NOMO-1 treated with dmso at 0.1 percent for 144 hours (cell line): ENCODE measurements at regions not wholly inside any gene's neighbourhood (a gene's known extent, or its start where the extent isn't known, plus 50 kb on each side); places are given as distances from the start of the nearest gene placed in this dataset.

Experiments
- DNase-seq: peaks from one replicate; lab custom pipeline; 2025; ENCODE audit not compliant: unreplicated experiment; lab: John Stamatoyannopoulos, UW

- DNase-seq, result no peak
Observed at GRCh38 chr13:33891196-33891742, 73.3 kb downstream of the RFC3 start.

DNA sequence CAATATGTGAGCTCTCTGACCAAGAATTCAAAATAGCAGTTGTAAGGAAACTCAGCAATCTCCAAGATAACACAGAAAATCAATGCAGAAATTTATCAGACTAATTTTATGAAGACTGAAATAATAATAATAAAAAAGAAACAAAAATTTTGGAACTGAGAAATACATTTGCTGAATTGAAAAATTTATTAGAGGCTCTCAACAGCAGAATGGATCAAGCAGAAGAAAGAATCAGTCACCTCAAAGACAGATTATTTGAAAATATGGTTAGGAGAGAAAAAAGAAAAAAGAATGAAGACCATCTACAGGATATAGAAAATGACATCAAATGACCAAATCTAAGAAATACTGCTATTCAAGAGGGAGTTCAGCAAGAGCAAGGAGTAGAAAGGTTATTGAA, 75.6 kb downstream of the RFC3 start:
- DNase-seq, result no peak

DNA sequence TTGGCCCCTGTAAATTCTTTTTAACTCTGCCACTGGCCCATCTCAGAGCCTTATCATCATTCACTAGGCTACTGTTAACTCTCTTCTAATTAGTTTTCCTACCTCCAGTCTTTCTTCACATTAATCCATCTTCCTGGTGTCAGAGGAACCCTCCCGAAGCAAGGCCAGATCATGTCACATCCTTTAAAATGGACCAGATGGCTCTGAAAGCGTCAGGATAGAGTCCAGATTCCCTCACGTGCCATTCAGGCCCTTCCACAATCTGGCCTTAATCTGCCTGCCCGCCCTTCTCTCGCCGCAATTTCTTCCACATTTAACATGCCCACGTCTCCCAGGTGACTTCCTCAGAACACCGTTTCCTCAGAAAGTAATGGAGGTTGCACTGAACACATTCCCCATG, 86.5 kb downstream of the RFC3 start:
- DNase-seq, result no peak

GRCh38 chr13:33908116-33908515, 90.2 kb downstream of the RFC3 start:
- no peak for DNase-seq

DNA sequence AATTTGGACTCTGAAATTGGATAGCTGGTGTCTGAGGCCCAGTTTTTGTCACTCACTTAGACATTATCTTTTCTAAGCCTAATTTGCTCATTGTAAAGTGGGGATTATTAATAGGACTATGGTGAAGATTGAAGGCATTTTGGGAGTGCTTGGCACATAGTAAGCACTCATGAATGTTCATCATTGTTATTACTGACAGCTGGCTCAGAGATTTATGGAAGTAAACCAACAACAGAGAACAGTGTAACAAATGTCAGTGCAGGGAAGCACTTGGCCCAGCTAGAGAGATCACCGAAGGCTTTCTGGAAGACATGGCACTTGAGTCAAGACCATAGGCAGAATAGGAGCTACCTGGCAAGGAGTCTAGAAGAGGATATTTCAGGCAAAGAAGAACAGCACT, 92.3 kb downstream of the RFC3 start:
- no peak for DNase-seq

- no peak for DNase-seq
Observed at GRCh38 chr13:33911521-33911920, 93.6 kb downstream of the RFC3 start.

DNA sequence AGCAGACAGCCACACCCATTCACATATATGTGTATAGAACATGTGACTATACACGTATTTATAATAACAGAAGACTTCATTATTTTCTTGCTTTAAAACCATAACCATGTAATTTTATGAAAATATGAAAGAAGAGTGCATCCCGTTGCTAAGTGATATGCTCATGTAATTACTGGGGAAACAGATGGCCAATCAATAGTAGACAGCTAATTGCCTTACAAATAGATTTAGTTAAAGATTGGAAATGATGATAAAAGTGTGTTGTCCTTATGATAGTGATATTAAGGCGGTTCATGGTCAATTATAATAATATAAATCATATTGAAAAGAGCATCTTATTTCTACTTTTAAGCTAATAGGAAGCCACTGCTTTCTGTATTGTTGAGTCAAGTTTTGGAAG, 95.9 kb downstream of the RFC3 start:
- DNase-seq, result no peak

GRCh38 chr13:33917190-33917589, 99.2 kb downstream of the RFC3 start:
- no peak for DNase-seq

DNA sequence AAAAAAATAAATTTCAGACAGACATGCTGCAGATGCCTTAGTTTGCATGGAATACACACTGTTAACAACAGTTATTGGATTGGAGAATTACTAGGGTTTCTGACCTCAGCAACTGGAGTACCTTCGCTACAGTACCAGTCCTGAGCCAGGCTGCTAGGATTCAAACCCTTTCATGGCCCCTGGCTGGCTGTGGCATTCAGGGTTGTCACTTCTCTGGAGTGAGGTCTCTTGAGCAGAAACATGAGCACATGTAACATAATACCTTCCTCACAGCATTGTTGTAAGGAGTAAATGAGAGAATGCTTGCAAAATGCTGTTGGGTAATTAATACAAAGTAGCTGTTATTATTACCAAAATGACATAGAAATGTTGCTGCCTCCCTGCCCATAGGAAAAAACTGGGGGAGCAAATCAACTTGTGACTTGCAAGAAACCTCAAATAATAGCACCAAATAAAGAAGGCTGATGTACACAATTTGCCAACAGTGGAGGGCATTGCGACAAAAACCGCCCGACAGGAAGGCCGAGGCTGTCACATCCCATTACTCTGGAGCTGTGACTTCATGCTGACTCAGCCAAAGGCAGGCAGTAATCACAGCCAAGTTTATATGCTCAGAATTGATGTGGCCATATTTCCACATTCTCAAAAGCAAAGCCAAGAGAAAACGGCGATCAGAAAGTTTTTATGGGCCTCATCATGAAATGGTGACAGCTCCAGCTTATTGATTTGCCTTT, 100.4 kb downstream of the RFC3 start:
- DNase-seq, result peak; percentile 85

DNA sequence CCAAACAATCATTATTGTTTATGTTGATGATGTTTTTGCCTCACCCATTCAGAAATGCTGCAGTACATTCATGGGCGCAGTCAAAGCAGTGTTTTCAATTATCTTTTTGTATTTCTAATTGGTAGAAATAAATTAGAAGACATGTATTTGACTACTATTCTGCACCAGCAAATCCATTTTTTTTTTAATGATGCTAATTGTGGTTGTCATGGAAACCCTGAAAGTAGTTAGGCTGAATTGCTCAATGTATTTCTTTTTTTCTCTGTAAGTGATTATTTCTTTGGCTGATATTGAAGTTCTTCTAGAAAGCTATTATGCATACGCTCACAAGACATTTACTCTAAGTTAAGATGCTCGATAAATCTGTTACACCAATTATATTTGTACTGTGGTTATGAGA, 101.2 kb downstream of the RFC3 start:
- DNase-seq, result no peak

DNA sequence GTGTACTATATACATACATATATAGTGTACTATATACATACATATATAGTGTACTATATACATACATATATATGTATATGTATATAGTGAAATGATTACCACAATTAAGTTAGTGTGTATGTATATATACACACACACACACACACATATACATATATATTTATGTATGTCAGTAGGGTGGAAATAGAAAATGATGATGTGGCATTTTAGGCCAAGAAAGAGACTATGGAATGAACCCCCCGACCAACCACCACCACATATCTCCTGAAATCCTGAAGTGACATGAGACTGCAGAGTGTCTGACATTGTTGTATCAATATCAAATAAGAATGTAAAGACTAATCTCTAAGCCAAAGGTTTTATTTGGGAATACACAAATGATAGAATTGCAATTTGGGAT, 107.6 kb downstream of the RFC3 start:
- DNase-seq, result no peak

- no peak for DNase-seq
Observed at GRCh38 chr13:33927315-33927714, 109.4 kb downstream of the RFC3 start.

- DNase-seq, result no peak
Observed at GRCh38 chr13:33931397-33932311, 113.7 kb downstream of the RFC3 start.

- no peak for DNase-seq
Observed at GRCh38 chr13:33932769-33933406, 114.9 kb downstream of the RFC3 start.

DNA sequence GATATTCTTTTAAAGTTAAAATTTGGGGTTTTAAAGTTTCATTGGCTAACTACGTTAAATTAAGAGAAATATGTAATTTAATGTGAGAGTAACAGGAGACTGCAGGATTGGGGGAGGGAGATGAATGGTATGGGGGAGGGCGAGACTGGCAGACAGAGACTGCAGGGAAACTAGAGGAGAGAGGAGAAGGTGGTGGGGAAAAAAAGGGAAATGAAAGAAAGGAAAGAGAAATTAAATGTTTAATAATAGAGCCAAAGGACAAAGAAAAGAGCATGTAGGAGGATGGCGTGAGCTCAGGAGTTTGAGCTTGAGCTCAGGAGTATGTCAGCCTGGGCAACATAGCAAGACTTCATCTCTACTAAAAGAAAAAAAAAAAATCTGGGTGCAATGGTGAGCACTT, 115.9 kb downstream of the RFC3 start:
- DNase-seq, result no peak

DNA sequence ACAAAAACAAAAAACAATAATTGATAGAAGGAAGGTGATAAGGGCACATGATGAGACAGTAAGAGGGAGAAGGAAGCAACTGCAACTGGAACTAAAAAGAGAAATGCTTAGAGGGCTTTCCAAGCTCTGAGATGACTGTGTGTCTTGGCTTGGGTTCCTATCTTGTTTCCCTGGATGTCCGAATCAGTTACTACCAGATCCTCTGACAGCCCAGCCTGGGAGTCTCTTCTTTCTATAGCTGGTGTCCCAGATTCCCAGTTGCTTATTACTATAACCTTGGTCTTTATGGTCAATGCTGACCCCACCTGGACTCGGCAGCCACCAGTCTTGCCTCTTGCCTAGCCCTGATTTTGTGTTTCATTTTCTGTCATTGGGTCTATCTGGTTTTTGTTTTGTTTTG, 116.4 kb downstream of the RFC3 start:
- DNase-seq, result no peak

- DNase-seq, result no peak
Observed at GRCh38 chr13:33934951-33935371, 117.0 kb downstream of the RFC3 start.

GRCh38 chr13:33935969-33936368, 118.0 kb downstream of the RFC3 start:
- DNase-seq, result no peak

- no peak for DNase-seq
Observed at GRCh38 chr13:33937373-33938098, 119.6 kb downstream of the RFC3 start.

DNA sequence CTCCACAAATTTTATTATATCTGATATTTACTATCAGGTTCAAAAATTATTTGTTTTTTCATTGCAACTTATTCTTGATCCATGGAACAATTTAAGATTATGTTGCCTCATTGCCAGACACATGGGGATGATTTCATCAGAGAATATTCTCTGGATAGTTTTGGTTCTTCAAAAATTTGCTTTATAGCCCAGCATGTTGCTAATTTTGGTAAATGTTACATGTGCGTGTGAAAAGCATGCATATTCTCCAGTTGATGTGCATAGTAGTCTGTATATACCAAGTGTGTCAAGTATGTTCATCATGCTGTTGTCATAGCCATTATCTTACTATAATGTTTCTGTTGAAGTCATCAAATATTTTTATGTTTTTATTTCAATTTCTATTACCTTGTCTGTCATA, 122.3 kb downstream of the RFC3 start:
- DNase-seq, result no peak

DNA sequence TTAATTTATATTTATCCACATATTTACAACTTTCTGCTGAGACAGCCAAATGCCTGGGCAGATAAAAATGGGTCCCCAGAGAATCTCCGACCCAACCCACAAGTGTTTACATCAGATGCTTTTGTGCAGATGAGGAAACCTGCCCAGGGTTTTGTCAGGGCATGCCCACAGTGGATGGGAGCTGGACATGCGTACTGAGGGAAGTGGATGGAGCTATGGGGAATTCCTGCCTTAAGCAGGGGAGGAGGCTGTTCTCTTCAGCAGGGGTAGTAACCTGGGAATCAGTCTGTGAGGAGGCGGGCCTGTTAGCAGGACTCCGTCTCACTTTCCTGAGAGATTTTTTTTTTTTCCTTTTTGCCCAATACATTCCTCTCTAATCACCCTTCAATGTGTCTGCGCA, 122.9 kb downstream of the RFC3 start:
- no peak for DNase-seq
